OCI-LY1 (cell line): ENCODE measurements at regions not wholly inside any gene's neighbourhood (a gene's known extent, or its start where the extent isn't known, plus 50 kb on each side); places are given as distances from the start of the nearest gene placed in this dataset.

Source experiments
- EZH2 ChIP-seq: fragments of 200-600 bp; sonication (generic), shearing (Covaris generic); IDR thresholded peaks from 2 replicates; pipeline ENCODE4 v1.8.0; 2017; ENCODE audit warnings: borderline replicate concordance, mixed run types, mild to moderate bottlenecking, antibody characterized with exemption, low read length, moderate library complexity, mixed read lengths
- TF ChIP-seq, protein P1 (sequence below): fragments of 200-600 bp; sonication (generic), shearing (Covaris generic); IDR thresholded peaks from 2 replicates; pipeline ENCODE4 v1.5.1; 2017; ENCODE audit warnings: mild to moderate bottlenecking, antibody characterized with exemption, low read length, moderate library complexity, mixed read lengths

DNA sequence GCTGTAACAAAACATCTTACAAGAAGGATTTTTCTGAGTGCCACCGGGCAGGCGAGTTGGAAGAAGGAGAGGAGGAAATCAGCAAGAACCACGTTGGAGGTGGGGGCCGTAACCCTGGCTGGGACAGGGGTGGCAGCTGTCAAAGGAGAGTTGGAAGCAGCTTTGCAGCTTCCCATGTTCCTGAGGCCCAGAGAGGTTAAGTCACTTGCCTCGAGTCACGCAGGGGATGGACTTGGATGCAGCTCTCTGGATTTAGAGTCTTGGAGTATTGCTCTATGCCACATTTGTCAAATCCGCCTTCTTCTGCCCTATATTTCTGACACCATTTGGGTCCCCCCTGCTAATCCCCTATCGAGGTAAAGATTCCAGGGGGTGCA lies 83.0 kb upstream of the CIBAR2 start:
- TF ChIP-seq, protein P1, sequence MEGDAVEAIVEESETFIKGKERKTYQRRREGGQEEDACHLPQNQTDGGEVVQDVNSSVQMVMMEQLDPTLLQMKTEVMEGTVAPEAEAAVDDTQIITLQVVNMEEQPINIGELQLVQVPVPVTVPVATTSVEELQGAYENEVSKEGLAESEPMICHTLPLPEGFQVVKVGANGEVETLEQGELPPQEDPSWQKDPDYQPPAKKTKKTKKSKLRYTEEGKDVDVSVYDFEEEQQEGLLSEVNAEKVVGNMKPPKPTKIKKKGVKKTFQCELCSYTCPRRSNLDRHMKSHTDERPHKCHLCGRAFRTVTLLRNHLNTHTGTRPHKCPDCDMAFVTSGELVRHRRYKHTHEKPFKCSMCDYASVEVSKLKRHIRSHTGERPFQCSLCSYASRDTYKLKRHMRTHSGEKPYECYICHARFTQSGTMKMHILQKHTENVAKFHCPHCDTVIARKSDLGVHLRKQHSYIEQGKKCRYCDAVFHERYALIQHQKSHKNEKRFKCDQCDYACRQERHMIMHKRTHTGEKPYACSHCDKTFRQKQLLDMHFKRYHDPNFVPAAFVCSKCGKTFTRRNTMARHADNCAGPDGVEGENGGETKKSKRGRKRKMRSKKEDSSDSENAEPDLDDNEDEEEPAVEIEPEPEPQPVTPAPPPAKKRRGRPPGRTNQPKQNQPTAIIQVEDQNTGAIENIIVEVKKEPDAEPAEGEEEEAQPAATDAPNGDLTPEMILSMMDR: no peak
- no peak for TF ChIP-seq EZH2
